Activated T-cell treated with anti-CD3 and anti-CD28 coated beads for 4 hours (primary cell): ENCODE measurements at regions not wholly inside any gene's neighbourhood (a gene's known extent, or its start where the extent isn't known, plus 50 kb on each side); places are given as distances from the start of the nearest gene placed in this dataset.

ENCODE experiments used
- DNase-seq: peaks from one replicate; pipeline ENCODE4 v3.0.0-alpha.2; 2020

DNA sequence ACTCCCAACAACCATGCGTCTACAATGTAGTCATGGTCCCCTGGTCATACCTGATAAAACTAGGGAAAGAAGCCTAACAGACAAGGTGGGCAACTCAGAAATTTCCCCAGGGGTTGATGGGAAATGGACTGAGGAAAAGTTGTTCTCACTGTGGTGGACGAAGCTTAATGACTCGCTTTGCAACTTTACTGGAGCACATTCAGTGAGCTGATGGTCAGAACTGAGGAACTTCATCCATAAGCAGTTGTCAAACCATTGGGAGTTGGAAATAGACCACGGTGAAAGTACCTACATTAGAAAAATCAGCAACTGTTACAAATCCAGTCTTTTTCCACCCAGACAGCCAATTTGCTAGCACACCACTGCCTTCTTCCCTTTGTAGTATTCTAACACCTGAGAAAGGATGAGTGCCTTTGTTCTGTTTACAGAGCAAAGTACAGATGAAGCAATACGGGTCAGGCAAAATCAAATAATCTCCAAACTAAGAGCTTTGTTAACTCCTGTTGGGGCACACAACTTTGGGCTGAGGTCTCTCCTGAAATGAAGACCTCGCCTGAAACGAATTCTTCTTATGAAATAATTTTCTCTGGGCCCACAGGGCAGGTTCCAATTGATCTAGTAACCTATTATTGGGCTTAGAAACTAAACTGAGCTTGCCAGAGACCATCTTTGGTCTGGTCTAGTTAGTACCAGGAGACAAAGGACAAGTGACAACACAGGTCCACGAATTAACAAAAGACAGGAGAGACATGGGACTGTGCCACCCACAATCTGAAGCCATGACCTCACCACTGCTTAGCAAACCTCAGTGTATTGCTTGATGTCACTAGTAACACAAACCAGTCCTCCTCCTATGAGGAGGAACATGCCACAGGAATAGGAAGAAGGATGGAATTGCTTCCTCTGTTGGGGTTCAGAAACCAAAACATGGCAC lies 58.9 kb upstream of the NFKB1 start:
- no peak for DNase-seq

DNA sequence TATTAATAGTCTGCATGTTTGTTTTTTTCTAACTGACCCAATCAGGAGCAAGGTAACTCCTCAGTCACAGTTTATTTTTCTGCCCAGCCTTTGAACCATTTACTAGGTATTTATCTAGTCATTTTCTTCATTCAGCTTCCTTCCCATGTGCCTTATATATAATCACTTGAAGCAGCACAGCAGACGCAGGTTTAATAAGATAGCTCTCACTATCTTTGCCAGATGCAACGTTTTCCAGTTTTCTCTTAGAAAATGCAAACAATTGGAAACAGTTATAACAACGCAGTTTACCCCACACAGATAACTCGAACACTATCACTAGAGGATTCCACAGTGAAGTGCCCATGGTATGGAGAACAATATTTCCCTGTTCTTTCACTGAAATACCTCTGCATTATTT lies 56.4 kb upstream of the NFKB1 start:
- no peak for DNase-seq

DNA sequence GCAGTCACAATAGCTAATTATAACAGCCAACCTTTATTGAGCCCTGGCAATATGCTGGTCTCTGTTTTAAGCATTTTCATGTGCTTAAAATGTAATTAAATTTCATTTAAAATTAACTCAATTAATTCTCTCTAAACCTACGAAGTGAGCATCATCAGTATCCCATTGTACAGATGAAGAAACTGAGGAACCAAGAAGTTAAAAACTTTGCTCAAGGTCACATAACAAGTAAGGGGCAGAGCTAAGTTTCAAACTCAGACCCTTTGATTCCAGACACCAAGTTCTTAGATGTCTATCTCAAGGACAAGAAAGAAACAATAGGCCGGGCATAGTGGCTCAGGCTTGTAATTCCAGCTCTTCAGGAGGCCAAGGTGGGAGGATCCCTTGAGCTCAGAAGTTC lies 55.9 kb upstream of the NFKB1 start:
- DNase-seq = no peak

DNA sequence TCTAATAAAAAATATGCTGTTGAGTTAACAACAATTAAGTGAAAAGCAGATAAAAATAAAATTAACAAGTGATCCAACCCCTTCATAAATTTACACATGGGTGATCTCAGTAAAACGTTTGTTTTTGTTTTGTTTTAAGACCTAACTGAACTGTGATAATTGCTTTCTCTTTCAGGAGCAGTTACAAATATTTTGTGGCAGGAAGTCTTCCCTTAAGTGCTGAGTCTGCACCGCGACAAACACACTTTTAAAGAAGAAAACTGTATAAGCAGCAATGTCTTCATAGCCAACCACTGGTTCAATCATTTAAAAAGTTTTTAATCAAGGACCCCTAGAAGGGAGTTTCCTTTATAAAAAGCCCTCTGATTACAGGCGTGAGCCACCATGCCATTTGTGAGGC lies 53.7 kb upstream of the NFKB1 start:
- no peak for DNase-seq

DNA sequence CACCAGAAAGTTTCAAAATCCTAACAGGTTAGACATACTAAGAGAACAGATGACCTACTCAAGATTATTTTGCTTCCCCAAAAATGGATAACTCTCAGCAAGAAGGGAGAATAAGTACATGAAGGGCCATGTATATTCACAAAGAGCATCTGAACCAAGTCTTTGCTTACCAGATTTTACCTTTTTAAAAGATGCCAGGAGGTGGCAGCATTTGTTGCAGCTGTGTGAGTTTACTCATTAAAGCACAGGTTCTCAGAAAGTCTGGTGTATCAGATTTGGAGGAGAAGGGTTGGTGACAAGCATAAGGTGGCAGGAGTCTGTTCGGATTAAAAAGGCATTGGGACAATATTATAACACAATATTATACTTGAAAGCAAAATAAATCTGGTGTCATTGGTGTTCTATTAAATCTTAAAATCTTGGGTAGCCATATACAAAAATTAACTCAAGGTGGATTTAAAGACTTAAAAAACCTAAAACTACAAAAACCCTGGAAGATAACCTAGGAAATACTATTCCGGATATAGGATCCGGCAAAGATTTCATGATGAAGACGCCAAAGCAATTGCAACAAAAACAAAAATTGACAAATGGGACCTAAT lies 51.3 kb upstream of the NFKB1 start:
- DNase-seq = peak; percentile 54

DNA sequence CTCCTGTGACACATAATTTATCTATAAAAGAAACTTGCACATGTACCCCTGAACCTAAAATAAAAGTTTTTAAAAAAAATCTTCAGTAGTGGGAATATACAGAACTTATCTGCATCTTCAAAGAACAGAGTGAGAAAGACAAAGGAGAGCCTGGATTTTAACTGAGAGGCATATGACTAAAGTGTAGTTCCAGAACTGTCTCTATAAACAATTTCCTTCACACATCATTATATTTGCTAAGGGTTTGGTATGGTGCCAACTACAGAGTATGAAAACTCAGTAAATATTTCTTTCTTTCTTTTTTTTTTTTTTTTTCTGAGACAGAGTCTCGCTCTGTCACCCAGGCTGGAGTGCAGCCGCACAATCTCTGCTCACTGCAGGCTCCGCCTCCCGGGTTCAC lies 49.9 kb upstream of the NFKB1 start:
- no peak for DNase-seq
